ENCODE measurements at regions not wholly inside any gene's neighbourhood (a gene's known extent, or its start where the extent isn't known, plus 50 kb on each side); places are given as distances from the start of the nearest gene placed in this dataset.

- TF ChIP-seq LEF1 (IDR thresholded peaks at IDR 0.05; ENCODE audit: borderline replicate concordance) (no peak), TARDBP (IDR thresholded peaks at IDR 0.05) (no peak)
Measured at GRCh38 chr4:168039593-168039992, 52.7 kb upstream of the ANXA10 start.
